ENCODE measurements at regions not wholly inside any gene's neighbourhood (a gene's known extent, or its start where the extent isn't known, plus 50 kb on each side); places are given as distances from the start of the nearest gene placed in this dataset.

DNA sequence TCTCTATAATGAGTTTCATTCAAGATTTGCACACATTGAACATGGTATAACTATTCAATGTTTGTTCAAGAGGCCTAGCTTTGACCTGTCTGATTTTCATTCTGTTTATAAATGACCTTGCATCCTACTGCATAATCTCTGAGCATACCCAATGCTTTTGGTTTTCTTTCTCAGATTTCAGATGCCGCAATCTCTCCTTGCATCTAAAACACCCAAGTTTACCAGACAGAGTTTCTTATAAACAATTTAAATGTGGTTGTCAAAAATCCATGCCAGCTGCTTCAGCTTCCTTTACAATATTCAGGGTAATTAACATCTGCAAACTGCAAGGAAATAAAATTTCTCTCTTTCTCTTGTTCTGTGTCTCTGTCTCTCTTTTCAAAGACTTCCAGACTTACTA is 123.0 kb upstream of the PCDH18 start:
- H3K4me3 ChIP-seq (replicated peaks; ENCODE audit: low read depth, low read length) = no peak overlapping the region
- TF ChIP-seq, protein P1, sequence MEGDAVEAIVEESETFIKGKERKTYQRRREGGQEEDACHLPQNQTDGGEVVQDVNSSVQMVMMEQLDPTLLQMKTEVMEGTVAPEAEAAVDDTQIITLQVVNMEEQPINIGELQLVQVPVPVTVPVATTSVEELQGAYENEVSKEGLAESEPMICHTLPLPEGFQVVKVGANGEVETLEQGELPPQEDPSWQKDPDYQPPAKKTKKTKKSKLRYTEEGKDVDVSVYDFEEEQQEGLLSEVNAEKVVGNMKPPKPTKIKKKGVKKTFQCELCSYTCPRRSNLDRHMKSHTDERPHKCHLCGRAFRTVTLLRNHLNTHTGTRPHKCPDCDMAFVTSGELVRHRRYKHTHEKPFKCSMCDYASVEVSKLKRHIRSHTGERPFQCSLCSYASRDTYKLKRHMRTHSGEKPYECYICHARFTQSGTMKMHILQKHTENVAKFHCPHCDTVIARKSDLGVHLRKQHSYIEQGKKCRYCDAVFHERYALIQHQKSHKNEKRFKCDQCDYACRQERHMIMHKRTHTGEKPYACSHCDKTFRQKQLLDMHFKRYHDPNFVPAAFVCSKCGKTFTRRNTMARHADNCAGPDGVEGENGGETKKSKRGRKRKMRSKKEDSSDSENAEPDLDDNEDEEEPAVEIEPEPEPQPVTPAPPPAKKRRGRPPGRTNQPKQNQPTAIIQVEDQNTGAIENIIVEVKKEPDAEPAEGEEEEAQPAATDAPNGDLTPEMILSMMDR (IDR thresholded peaks at IDR 0.05; ENCODE audit: low read depth, low read length, missing control alignments) = no peak
- DNase-seq (ENCODE audit: extremely low read depth, low read depth) = no peak

DNA sequence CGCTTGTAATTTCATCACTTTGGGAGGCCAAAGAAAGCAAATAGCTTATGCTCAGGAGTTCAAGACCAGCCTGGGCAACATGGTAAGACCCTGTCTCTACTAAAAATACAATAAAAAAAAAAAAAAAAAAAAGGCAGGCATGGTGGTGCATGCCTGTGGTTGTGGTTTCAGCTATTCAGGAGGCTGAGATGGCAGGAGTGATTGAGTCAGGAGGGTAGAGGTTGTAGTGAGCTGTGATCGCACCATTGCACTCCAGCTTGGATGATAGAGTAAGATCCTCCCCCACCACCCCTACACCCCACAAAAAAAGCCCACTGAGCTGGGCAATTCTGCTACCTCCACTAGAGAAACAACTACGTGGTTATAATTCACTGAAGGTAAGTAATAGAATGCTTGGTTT is 118.8 kb upstream of the PCDH18 start:
- no peak overlapping the region for H3K4me3 ChIP-seq (replicated peaks; ENCODE audit: low read depth, low read length)
- TF ChIP-seq, protein P1 (IDR thresholded peaks at IDR 0.05; ENCODE audit: low read depth, low read length, missing control alignments) = no peak
- no peak for DNase-seq (ENCODE audit: extremely low read depth, low read depth)

DNA sequence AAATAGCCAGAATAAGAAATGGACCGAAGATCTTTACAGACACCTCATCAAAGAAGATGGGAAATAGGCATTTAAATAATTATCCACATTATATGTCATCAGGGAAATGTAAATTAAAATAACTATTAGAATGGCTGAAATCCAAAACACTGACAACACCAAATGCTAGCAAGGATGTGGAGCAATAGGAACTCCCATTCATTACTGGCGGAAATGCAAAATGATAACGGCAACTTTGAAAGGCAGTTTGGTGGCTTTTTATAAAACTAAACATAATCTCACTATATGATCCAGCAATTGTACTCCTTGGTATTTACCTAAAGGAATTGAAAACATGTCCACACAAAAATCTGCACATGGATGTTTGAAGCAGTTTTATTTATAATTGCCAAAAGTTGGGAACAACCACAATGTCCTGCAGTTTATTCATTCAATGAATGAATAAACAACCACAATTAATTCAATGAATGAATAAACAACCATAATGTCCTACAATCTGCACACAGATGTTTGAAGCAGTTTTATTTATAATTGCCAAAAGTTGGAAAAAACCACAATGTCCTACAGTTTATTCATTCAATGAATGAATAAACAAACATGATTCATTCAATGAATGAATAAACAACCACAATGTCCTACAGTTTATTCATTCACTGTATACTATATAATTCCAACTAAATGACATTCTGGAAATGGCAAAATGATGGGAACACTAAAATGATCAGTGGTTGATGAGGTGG is 117.6 kb upstream of the PCDH18 start:
- TF ChIP-seq, protein P1 (IDR thresholded peaks at IDR 0.05; ENCODE audit: low read depth, low read length, missing control alignments) = no peak
- DNase-seq (ENCODE audit: extremely low read depth, low read depth) = no peak
- no peak overlapping the region for H3K4me3 ChIP-seq (replicated peaks; ENCODE audit: low read depth, low read length)

DNA sequence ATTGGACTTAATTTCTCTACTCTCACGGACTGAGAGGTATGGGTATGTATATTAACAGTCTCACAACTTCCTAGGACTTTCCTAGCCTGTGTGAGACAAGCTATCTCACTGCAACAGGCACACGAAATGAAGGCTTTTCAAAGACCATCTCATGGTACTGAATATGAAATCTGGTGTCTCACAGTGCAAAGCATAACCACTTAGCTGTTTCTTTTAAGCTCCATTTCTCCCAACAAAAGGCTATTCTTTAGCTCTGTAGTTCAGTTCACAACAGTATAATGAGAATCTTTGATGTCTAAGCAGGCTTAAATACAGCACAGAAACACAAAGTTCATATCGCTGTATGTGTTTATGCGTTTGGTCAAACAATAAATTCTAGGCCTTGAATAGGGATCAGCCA is 116.2 kb upstream of the PCDH18 start:
- no peak for DNase-seq (ENCODE audit: extremely low read depth, low read depth)
- TF ChIP-seq, protein P1 (IDR thresholded peaks at IDR 0.05; ENCODE audit: low read depth, low read length, missing control alignments) = no peak
- no peak overlapping the region for H3K4me3 ChIP-seq (replicated peaks; ENCODE audit: low read depth, low read length)

DNA sequence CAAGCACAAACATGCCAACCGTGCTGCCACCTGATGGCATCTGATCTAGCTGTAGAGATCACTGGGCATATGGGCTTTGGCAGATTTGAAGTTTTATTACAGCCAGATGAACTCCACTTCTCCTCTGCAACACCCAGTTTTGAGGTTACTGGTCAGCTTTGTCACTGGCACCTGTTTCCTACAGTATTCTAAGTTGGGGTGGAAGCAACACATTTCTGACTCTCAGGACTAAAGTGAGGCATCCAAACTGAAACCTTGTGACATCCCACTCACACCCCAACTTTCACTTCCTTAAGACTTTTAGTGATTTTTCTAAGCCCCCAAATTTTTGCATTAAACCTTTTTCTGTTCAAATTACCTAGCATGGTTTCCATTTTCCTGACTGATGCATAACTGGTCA is 115.1 kb upstream of the PCDH18 start:
- TF ChIP-seq, protein P1 (IDR thresholded peaks at IDR 0.05; ENCODE audit: low read depth, low read length, missing control alignments) = no peak
- no peak overlapping the region for H3K4me3 ChIP-seq (replicated peaks; ENCODE audit: low read depth, low read length)
- no peak for DNase-seq (ENCODE audit: extremely low read depth, low read depth)

DNA sequence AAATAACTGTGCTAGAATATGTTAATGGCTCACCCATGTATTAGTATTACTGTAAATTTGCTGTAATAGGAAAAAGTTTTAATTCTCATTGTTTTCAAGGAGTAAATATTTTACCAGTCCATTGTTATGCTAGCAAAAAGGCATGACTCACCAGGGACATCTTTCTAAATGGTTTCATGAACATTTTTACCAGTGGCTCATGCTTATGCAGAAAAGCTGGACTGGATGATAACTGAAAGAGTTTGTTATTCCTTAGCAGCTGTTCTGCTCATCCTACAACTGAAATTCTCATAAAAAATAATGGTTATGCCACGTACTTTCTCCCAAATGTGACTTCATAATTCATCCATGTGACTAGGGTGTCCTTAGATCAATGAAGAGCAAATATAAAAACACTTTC is 111.9 kb upstream of the PCDH18 start:
- H3K4me3 ChIP-seq (replicated peaks; ENCODE audit: low read depth, low read length) = no peak overlapping the region
- no peak for DNase-seq (ENCODE audit: extremely low read depth, low read depth)
- TF ChIP-seq, protein P1 (IDR thresholded peaks at IDR 0.05; ENCODE audit: low read depth, low read length, missing control alignments) = no peak

DNA sequence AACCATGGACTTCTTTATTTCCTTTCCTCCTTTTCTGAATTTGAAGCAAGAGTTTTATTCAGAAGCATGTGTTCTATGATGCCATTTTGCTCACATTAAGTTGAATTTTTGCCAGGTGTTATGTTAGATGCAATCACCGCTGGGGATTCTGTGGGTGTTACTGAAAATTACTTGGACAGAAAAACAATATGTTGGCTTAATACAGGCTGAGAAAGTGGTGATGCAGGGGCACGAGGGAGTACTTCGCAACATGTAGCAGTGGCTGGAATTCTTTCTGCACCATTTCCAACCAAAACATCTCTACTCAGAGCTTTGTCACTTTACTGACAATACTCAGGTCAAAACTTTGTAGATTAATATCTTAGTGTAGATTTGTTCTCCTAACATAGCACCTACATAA is 109.2 kb upstream of the PCDH18 start:
- TF ChIP-seq, protein P1 (IDR thresholded peaks at IDR 0.05; ENCODE audit: low read depth, low read length, missing control alignments) = no peak
- no peak overlapping the region for H3K4me3 ChIP-seq (replicated peaks; ENCODE audit: low read depth, low read length)
- no peak for DNase-seq (ENCODE audit: extremely low read depth, low read depth)
